GM12865 (cell line): ENCODE measurements at regions not wholly inside any gene's neighbourhood (a gene's known extent, or its start where the extent isn't known, plus 50 kb on each side); places are given as distances from the start of the nearest gene placed in this dataset.

ENCODE experiments used
- DNase-seq: peaks from one replicate; pipeline ENCODE4 v3.0.0; 2010; ENCODE audit warnings: low read depth
- H3K4me3 ChIP-seq: 2 replicates; pipeline ENCODE4 v1.5.1; 2011; ENCODE audit warnings: mild to moderate bottlenecking, low read depth, low read length, control low read depth
- CTCF ChIP-seq: IDR thresholded peaks from 2 replicates; pipeline ENCODE4 v1.5.1; 2011; ENCODE audit warnings: low read length, control low read depth, low read depth, inconsistent platforms; ENCODE audit not compliant: insufficient read depth; ENCODE audit errors: missing control alignments

- peak; percentile 5 for DNase-seq
- H3K4me3 ChIP-seq: no peak overlapping the region
- no peak for TF ChIP-seq CTCF
These were observed 50.9 kb upstream of the PPFIA2 start for GRCh38 chr12:81809829-81810595.

GRCh38 chr12:81809113-81809777 is 50.1 kb upstream of the PPFIA2 start:
- H3K4me3 ChIP-seq: no peak overlapping the region
- no peak for TF ChIP-seq CTCF
- DNase-seq: no peak
